ENCODE measurements at regions not wholly inside any gene's neighbourhood (a gene's known extent, or its start where the extent isn't known, plus 50 kb on each side); places are given as distances from the start of the nearest gene placed in this dataset.

GRCh38 chr20:63119963-63120807 lies 95.7 kb downstream of the YTHDF1 start (continued):
- TF ChIP-seq, protein P1, sequence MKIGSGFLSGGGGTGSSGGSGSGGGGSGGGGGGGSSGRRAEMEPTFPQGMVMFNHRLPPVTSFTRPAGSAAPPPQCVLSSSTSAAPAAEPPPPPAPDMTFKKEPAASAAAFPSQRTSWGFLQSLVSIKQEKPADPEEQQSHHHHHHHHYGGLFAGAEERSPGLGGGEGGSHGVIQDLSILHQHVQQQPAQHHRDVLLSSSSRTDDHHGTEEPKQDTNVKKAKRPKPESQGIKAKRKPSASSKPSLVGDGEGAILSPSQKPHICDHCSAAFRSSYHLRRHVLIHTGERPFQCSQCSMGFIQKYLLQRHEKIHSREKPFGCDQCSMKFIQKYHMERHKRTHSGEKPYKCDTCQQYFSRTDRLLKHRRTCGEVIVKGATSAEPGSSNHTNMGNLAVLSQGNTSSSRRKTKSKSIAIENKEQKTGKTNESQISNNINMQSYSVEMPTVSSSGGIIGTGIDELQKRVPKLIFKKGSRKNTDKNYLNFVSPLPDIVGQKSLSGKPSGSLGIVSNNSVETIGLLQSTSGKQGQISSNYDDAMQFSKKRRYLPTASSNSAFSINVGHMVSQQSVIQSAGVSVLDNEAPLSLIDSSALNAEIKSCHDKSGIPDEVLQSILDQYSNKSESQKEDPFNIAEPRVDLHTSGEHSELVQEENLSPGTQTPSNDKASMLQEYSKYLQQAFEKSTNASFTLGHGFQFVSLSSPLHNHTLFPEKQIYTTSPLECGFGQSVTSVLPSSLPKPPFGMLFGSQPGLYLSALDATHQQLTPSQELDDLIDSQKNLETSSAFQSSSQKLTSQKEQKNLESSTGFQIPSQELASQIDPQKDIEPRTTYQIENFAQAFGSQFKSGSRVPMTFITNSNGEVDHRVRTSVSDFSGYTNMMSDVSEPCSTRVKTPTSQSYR (CRISPR knock-in tag; IDR thresholded peaks at IDR 0.05), result no peak
- no peak for TF ChIP-seq SMAD3 (CRISPR knock-in tag; IDR thresholded peaks at IDR 0.05; ENCODE audit: borderline replicate concordance)
- no peak for TF ChIP-seq ZNF532 (CRISPR knock-in tag; IDR thresholded peaks at IDR 0.05; ENCODE audit: borderline replicate concordance)
- TF ChIP-seq, protein P2, sequence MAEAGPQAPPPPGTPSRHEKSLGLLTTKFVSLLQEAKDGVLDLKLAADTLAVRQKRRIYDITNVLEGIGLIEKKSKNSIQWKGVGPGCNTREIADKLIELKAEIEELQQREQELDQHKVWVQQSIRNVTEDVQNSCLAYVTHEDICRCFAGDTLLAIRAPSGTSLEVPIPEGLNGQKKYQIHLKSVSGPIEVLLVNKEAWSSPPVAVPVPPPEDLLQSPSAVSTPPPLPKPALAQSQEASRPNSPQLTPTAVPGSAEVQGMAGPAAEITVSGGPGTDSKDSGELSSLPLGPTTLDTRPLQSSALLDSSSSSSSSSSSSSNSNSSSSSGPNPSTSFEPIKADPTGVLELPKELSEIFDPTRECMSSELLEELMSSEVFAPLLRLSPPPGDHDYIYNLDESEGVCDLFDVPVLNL (CRISPR knock-in tag; IDR thresholded peaks at IDR 0.05; ENCODE audit: borderline replicate concordance, low read depth), result no peak
- TF ChIP-seq ETV6 (CRISPR knock-in tag; IDR thresholded peaks at IDR 0.05), result no peak
- TF ChIP-seq CREM (CRISPR knock-in tag; IDR thresholded peaks at IDR 0.05), result no peak

- no peak for TF ChIP-seq RELA (CRISPR knock-in tag; IDR thresholded peaks at IDR 0.05; ENCODE audit: borderline replicate concordance)
- no peak for TF ChIP-seq CREB1 (CRISPR knock-in tag; IDR thresholded peaks at IDR 0.05)
- TF ChIP-seq ZNF396 (CRISPR knock-in tag; IDR thresholded peaks at IDR 0.05; ENCODE audit: borderline replicate concordance), result no peak
- TF ChIP-seq ZNF423 (CRISPR knock-in tag; IDR thresholded peaks at IDR 0.05), result no peak
- TF ChIP-seq NFE2L1 (CRISPR knock-in tag; IDR thresholded peaks at IDR 0.05), result no peak
- TF ChIP-seq PRRX2 (CRISPR knock-in tag; IDR thresholded peaks at IDR 0.05), result no peak
- TF ChIP-seq JUN (CRISPR knock-in tag; IDR thresholded peaks at IDR 0.05), result no peak
- no peak for TF ChIP-seq MYBL2 (CRISPR knock-in tag; IDR thresholded peaks at IDR 0.05)
- no peak for TF ChIP-seq SMAD3 (CRISPR knock-in tag; IDR thresholded peaks at IDR 0.05; ENCODE audit: borderline replicate concordance)
- no peak for TF ChIP-seq ZNF671 (CRISPR knock-in tag; IDR thresholded peaks at IDR 0.05)
- H3K36me3 Mint-ChIP-seq, result no peaks in the 10 kb centered on the region
- ChIA-PET POLR2A (no interaction called here), CTCF (interaction anchor here (1.0 kb wide), 1 partner anchor 53 kb away, joined by 4 read pairs; no protein-coding TSS in a partner anchor)
- DNase-seq (ENCODE audit: low spot score) (no peak), ATAC-seq (no peak)
- H3K27ac Mint-ChIP-seq, result no peak overlapping the region
- no peaks in the 10 kb centered on the region for H3K4me1 Mint-ChIP-seq
- H3K4me3 Mint-ChIP-seq, result no peak overlapping the region
- H3K27me3 Mint-ChIP-seq (ENCODE audit: low read depth), result peaks cover 20% of the 10 kb centered on the region
- H3K9me3 Mint-ChIP-seq, result no peaks in the 10 kb centered on the region
Observed at GRCh38 chr20:63119121-63119962, 96.6 kb downstream of the YTHDF1 start.

Data from WTC11 (cell line).